GM12875 (cell line): ENCODE measurements at regions not wholly inside any gene's neighbourhood (a gene's known extent, or its start where the extent isn't known, plus 50 kb on each side); places are given as distances from the start of the nearest gene placed in this dataset.

Source experiments
- H3K4me3 ChIP-seq: one replicate; pipeline ENCODE4 v1.5.1; 2011; ENCODE audit warnings: low read depth, low read length, control low read depth
- TF ChIP-seq, protein P1 (sequence below): IDR thresholded peaks from 2 replicates; pipeline ENCODE4 v1.5.1; 2011; ENCODE audit warnings: low read depth, mild to moderate bottlenecking, control low read depth, inconsistent platforms, low read length, moderate library complexity, borderline replicate concordance; ENCODE audit not compliant: insufficient read depth

DNA sequence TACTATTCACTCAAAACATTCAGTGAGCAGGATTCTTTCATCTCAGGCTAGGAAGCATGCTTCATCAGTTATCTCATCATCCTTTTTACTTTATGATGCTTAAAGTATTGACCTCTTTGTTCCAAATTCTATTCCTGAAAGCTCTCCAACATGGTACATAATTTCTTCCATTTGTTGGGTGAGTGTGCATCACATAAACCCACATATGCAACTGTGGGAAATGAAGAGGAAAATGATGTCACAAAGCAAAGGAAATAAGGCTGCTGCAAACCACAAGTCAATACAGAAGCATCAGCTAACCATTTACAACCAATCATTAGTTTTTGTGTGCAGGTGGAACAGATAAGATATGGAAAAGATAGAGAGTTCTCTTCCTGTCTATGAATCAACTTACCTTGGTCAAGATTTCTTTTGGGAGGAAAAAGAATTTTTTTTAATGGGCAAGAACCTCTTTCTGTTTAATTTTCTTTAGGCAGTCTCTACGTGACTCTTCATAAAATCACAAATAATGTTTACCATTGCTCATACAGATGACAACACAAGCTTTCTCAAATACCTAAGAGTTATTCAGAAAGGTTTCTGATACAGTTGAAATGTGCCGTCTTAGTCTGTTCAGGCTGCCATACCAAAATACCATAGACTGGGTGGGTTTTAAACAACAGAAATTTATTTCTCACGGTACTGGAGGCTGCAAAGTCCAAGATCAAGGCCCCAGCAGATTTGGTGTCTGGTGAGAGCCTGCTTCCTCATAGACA is 259.9 kb downstream of the ADGRG6 start:
- H3K4me3 ChIP-seq: no peak overlapping the region
- TF ChIP-seq, protein P1, sequence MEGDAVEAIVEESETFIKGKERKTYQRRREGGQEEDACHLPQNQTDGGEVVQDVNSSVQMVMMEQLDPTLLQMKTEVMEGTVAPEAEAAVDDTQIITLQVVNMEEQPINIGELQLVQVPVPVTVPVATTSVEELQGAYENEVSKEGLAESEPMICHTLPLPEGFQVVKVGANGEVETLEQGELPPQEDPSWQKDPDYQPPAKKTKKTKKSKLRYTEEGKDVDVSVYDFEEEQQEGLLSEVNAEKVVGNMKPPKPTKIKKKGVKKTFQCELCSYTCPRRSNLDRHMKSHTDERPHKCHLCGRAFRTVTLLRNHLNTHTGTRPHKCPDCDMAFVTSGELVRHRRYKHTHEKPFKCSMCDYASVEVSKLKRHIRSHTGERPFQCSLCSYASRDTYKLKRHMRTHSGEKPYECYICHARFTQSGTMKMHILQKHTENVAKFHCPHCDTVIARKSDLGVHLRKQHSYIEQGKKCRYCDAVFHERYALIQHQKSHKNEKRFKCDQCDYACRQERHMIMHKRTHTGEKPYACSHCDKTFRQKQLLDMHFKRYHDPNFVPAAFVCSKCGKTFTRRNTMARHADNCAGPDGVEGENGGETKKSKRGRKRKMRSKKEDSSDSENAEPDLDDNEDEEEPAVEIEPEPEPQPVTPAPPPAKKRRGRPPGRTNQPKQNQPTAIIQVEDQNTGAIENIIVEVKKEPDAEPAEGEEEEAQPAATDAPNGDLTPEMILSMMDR: no peak

DNA sequence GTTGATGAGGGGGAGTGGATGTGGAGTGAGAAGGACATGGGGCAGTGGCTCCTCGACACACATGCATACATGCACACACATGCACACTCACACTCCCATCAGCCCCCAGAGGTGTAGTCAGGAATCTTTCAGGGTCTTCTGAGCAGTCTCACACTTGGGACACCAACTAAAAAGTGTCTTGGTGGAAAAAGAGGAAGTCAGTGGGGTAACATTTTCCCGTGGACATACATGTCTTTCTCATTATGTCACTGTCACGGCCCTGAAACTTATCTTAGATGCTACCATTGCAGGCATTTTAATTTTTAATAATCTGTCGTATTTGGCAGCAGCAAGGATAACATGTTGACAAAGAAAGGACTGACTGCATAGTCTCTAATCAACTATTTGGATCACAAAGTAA is 261.1 kb downstream of the ADGRG6 start:
- H3K4me3 ChIP-seq: no peak overlapping the region
- TF ChIP-seq, protein P1: no peak

DNA sequence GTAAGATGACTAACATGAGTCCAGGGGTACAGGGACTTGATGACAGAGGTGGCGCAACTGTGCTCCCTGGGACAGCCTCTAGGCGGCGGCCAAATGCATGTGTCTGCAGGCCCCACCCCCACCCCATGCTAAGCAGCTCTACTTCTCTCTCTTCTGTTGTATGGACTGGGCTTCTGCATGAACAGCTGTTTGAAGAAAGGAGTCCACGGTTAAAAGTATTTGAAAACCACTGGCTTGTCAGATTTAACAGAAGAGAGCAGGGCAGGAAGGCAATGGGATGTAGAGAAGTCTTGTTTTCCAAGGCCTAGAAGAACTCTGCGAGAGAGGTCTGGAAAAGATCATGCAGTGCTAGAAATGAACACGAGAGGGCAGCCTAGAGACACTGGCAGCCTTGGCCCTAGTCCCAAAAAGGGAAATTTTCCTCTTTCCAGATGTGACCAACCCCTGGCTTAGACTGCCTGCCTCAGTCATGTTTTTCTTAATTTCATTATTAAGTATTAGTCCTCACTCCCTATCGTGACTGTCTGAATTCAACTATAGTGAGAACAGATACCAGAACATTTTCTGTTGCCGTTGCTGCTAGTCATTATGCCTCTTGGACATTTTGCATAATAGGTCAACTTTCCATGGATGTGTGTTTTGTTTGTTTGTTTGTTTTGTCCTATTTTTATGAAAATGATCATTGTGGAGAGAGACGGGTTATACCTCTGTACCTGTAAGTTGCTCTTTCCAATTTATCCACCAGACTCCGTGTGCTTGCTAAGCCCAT is 265.0 kb downstream of the ADGRG6 start:
- H3K4me3 ChIP-seq: no peak overlapping the region
- TF ChIP-seq, protein P1: peak; percentile 79

DNA sequence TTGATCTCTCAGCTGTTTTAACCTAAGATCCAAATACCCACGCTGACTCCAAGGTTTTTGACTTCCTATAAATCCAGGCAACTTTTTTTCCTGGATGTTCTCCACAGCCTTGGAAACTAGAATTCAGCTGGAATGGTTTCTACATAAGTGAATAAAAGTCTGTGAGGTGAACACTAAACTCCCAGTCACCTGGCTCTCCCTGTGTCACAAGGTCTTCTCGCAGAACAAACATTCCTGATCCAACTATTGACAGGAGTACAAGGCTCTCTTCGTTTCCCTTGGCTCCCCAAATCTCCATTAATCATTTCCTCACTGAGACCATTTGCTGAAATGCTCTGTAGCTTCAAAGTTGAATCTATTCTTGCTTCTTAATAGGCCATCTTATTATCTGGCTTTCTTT is 265.7 kb downstream of the ADGRG6 start:
- TF ChIP-seq, protein P1: no peak
- no peak overlapping the region for H3K4me3 ChIP-seq

DNA sequence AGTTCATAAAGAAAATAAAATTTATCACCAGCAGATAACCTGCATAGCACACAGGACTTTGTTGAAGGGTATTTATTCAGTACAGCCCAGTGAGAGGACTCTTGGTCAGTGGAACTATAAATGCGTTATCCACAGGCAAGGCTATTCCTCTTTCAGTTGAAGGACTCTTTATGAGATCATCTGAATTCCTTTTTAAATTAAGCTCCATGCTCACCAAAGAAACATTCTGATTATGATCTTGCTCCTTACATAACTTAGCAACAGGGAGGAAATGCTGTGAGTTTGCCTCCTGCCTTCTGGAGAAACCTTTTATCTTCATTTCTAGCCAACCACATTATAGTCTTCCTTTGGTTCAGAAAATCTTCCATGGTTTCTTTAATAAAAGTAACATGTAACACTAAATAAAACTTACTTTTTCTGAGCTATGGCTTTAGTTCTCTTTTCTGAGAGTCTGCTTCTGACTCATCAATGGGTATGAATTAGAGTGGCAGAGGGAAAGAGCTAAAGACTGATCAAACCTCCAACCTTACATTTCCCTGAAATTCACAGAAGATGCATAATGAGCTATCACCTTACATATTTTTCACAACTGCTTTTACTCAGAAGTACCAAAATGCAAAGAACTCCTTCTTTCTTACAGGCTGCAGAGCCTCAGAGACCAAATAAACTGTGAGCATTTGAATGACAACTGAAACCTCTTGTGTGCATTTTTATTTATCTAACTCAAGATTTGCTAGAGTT is 267.2 kb downstream of the ADGRG6 start:
- H3K4me3 ChIP-seq: no peak overlapping the region
- TF ChIP-seq, protein P1: no peak

DNA sequence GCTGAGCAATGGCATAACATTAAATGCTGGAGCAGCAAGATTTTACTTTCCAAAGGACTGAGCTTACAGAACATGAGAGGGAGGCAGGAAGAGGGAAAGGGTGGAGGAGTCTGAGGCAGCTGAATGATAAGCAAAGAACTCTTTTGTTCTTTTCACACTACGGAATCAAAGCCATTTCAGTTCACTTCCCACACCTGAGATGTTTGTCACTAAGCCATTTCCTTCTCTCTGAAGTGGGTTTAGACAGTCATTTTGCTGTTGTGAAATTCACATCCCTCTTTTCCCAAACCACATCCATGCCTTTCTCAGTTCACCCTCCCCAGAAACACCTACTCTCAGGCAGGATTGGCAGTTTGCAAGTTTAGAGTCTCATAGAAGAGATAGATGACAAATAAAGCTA is 267.9 kb downstream of the ADGRG6 start:
- no peak overlapping the region for H3K4me3 ChIP-seq
- TF ChIP-seq, protein P1: no peak
